Stimulated activated CD8-positive, alpha-beta memory T cell treated with anti-CD3 and anti-CD28 coated beads, Interleukin-15, amount 100 ng/mL, for 4 hours (primary cell): ENCODE measurements at regions not wholly inside any gene's neighbourhood (a gene's known extent, or its start where the extent isn't known, plus 50 kb on each side); places are given as distances from the start of the nearest gene placed in this dataset.

Source experiments
- DNase-seq, 2 donors: peaks; one replicate each; pipeline ENCODE4 v3.0.0-alpha.2; 2020; ENCODE audit warnings: low read depth in 2 of 2

- DNase-seq = no peak
Observed at GRCh38 chr3:72345237-72345878, 502.9 kb downstream of the SHQ1 start.

- DNase-seq = no peak
Observed at GRCh38 chr3:72344647-72345046, 503.6 kb downstream of the SHQ1 start.

- no peak for DNase-seq
Observed at GRCh38 chr3:72344236-72344635, 504.0 kb downstream of the SHQ1 start.

GRCh38 chr3:72343078-72343477, 505.2 kb downstream of the SHQ1 start:
- no peak for DNase-seq

- DNase-seq = no peak
Observed at GRCh38 chr3:72342450-72342849, 505.8 kb downstream of the SHQ1 start.

GRCh38 chr3:72341920-72342319, 506.3 kb downstream of the SHQ1 start:
- DNase-seq = no peak

- DNase-seq = no peak
Observed at GRCh38 chr3:72341380-72341770, 506.9 kb downstream of the SHQ1 start.

GRCh38 chr3:72340476-72341379, 507.5 kb downstream of the SHQ1 start:
- DNase-seq = no peak

- no peak for DNase-seq
Observed at GRCh38 chr3:72340056-72340455, 508.2 kb downstream of the SHQ1 start.

- DNase-seq = no peak
Observed at GRCh38 chr3:72339670-72340030, 508.6 kb downstream of the SHQ1 start.

- DNase-seq = peak; percentile 31 to 70
Observed at GRCh38 chr3:72338942-72339669, 509.1 kb downstream of the SHQ1 start.

- peak in 1 of 2 donors; percentile 55 for DNase-seq
Observed at GRCh38 chr3:72338082-72338941, 509.9 kb downstream of the SHQ1 start.

- DNase-seq = no peak
Observed at GRCh38 chr3:72337480-72337855, 510.8 kb downstream of the SHQ1 start.

- no peak for DNase-seq
Observed at GRCh38 chr3:72336821-72337479, 511.3 kb downstream of the SHQ1 start.

- DNase-seq = no peak
Observed at GRCh38 chr3:72336114-72336651, 512.1 kb downstream of the SHQ1 start.

GRCh38 chr3:72335458-72336095, 512.7 kb downstream of the SHQ1 start:
- DNase-seq = no peak

- no peak for DNase-seq
Observed at GRCh38 chr3:72334681-72335457, 513.4 kb downstream of the SHQ1 start.

- no peak for DNase-seq
Observed at GRCh38 chr3:72332689-72333088, 515.6 kb downstream of the SHQ1 start.

GRCh38 chr3:72332036-72332435, 516.2 kb downstream of the SHQ1 start:
- DNase-seq = no peak

GRCh38 chr3:72331076-72331475, 517.2 kb downstream of the SHQ1 start:
- DNase-seq = no peak
